Immature natural killer cell (primary cell): ENCODE measurements at regions not wholly inside any gene's neighbourhood (a gene's known extent, or its start where the extent isn't known, plus 50 kb on each side); places are given as distances from the start of the nearest gene placed in this dataset.

ENCODE experiments used
- DNase-seq, 3 donors: peaks; one replicate each; pipeline ENCODE4 v3.0.0; 2022; ENCODE audit warnings: mixed read lengths in 1 of 3
- H3K27ac Mint-ChIP-seq, 6 donors: one replicate each; pipeline ENCODE4 v1.8.0; 2020; ENCODE audit warnings: mixed read lengths in 6 of 6, mild to moderate bottlenecking in 5 of 6, inconsistent platforms in 4 of 6, moderate library complexity in 3 of 6
- H3K27me3 Mint-ChIP-seq, 3 donors: one replicate each; pipeline ENCODE4 v1.8.0; 2020 to 2021; ENCODE audit warnings: low read depth in 3 of 3, mild to moderate bottlenecking in 3 of 3, mixed read lengths in 3 of 3, moderate library complexity in 3 of 3, inconsistent platforms in 1 of 3
- H3K36me3 Mint-ChIP-seq, 3 donors: one replicate each; pipeline ENCODE4 v1.8.0; 2020; ENCODE audit warnings: mixed read lengths in 3 of 3, inconsistent platforms in 2 of 3, mild to moderate bottlenecking in 2 of 3
- H3K4me1 Mint-ChIP-seq, 2 donors: one replicate each; pipeline ENCODE4 v1.8.0; 2020; ENCODE audit warnings: inconsistent platforms in 2 of 2, mild to moderate bottlenecking in 2 of 2, mixed read lengths in 2 of 2, moderate library complexity in 1 of 2
- H3K4me3 Mint-ChIP-seq, 5 donors: one replicate each; pipeline ENCODE4 v1.8.0; 2020; ENCODE audit warnings: mild to moderate bottlenecking in 5 of 5, mixed read lengths in 5 of 5, inconsistent platforms in 3 of 5, moderate library complexity in 3 of 5
- H3K9me3 Mint-ChIP-seq, 6 donors: one replicate each; pipeline ENCODE4 v1.8.0; 2020; ENCODE audit warnings: mild to moderate bottlenecking in 6 of 6, mixed read lengths in 6 of 6, inconsistent platforms in 4 of 6, moderate library complexity in 3 of 6

DNA sequence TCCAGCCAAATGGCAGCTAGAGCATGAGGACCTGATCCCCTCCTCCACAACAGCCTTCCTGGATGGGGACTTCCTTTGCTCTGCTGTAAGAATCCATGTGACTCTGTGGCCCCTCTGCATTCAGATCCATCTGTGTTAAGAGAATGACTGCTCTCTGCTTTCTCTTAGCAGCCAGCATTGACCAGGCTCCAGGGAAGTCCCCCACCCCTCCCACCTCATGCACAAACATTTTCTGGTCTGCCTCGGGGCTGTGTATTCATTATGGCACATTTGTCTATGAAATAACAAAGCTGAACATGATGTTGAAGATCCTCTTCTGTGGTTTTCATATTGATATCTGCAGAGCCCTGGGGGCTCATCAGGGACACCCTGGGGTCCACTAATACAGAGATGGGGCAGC lies 201.7 kb downstream of the NUAK1 start:
- Mint-ChIP-seq H3K27ac (no peak overlapping the region), H3K36me3 (no peaks in the 10 kb centered on the region), H3K4me3 (no peak overlapping the region)

DNA sequence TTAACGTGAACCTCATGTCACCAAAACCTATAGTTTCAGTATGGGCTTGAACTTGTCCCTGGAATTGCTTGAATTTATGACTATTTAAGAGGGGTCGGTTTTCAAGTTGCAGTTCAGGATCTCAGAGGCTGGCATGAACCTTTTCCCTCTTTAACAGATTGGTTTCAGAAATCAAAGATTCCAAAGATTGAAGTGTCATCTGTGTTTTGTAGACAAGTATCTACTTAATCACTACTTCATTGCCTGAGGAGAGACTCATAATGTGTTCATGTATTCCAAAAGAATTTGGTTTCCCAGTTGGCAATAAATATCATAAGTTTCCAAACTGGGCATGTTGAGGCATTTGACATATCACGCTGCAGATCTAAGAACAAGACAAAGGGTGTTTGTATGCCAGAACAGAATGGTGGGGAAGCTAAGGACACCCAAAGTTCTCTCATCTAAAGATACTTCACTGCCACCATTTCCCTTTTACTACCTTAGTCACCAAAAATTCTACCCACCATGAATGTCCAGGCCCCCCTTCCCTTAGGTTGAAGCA lies 199.5 kb downstream of the NUAK1 start:
- Mint-ChIP-seq H3K4me1 (peaks cover 0 to 5% of the 10 kb centered on the region in 2 donors), H3K27me3 (peaks cover 0 to 7% (median 2%) of the 10 kb centered on the region in 3 donors)

More for the DNA sequence above, 201.7 kb downstream of the NUAK1 start:
- Mint-ChIP-seq H3K27me3 (peaks cover 0 to 6% (median 2%) of the 10 kb centered on the region in 3 donors), H3K4me1 (peaks cover 0 to 5% of the 10 kb centered on the region in 2 donors), H3K9me3 (no peaks in the 10 kb centered on the region)
- no peak for DNase-seq

DNA sequence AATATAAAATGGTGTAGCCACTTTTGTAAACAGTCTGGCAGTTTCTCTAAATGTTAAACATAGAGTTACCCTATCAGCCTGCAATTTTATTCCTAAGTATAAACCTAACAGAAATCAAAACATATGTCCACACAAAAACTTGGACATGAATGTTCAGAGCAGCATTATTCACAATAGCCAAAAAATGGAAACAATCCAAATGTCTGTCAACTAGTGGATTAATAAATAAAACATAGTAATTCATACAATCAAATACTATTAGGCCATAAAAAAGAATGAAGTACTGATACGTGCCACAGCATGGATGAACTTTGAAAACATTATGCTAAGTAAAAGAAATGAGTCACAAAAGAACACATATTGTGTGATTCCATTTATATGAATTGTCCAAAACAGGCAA lies 196.5 kb downstream of the NUAK1 start:
- no peak for DNase-seq
- H3K4me1 Mint-ChIP-seq: no peaks in the 10 kb centered on the region
- no peak overlapping the region for H3K4me3 Mint-ChIP-seq
- H3K27ac Mint-ChIP-seq: no peak overlapping the region
- H3K27me3 Mint-ChIP-seq: peaks cover 0 to 11% (median 1%) of the 10 kb centered on the region in 3 donors
- H3K9me3 Mint-ChIP-seq: peaks cover 0 to 5% (median 0%) of the 10 kb centered on the region in 6 donors
- H3K36me3 Mint-ChIP-seq: no peaks in the 10 kb centered on the region

More for the DNA sequence above, 199.5 kb downstream of the NUAK1 start:
- H3K9me3 Mint-ChIP-seq: no peaks in the 10 kb centered on the region
- H3K4me3 Mint-ChIP-seq: no peak overlapping the region
- DNase-seq: no peak
- no peaks in the 10 kb centered on the region for H3K36me3 Mint-ChIP-seq
- H3K27ac Mint-ChIP-seq: no peak overlapping the region

DNA sequence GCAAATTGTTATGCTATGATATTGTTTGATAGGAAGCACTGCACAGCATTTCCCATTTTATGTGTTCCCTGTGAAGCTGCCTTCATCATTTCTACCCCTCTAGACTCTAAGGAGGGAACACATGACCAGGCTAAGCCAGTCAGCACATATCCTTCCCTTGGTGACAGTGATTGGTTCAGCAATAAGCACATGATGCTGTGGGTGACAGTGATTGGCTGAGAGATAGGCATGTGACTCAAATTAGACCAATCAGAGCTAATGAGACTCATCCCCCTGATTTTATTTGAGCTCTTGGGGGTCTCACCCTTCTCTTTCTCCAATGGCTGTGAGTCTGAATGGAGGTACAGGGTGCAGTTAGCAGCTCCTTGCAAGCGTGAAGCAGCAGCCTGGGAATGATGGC lies 195.2 kb downstream of the NUAK1 start:
- H3K27me3 Mint-ChIP-seq: peaks cover 0 to 11% (median 0%) of the 10 kb centered on the region in 3 donors
- H3K27ac Mint-ChIP-seq: no peak overlapping the region
- DNase-seq: no peak
- no peaks in the 10 kb centered on the region for H3K4me1 Mint-ChIP-seq
- H3K9me3 Mint-ChIP-seq: peaks cover 0 to 5% (median 0%) of the 10 kb centered on the region in 6 donors
- H3K36me3 Mint-ChIP-seq: no peaks in the 10 kb centered on the region
- H3K4me3 Mint-ChIP-seq: no peak overlapping the region

DNA sequence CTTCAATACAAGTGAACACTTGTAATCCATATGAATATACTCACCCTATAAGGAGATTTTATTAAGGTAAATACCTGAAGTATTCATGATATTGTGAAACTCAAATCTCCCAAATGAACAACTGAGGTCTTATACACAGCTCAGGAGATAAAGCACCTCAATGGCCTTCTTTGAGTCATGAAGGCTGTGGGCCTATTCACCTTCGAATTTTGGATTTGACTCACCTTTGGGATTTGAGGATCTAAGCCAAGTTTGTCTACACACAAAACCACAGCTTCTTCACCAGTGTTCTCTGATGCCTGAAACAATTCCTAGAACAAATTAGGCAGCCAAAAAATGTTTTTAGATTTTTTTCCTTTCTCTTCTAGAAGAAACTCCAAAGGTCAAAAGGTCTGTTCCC lies 194.1 kb downstream of the NUAK1 start:
- no peak for DNase-seq
- Mint-ChIP-seq H3K9me3 (peaks cover 0 to 5% (median 0%) of the 10 kb centered on the region in 6 donors), H3K36me3 (no peaks in the 10 kb centered on the region), H3K27me3 (peaks cover 0 to 11% (median 0%) of the 10 kb centered on the region in 3 donors), H3K4me3 (no peak overlapping the region), H3K4me1 (no peaks in the 10 kb centered on the region), H3K27ac (no peak overlapping the region)

DNA sequence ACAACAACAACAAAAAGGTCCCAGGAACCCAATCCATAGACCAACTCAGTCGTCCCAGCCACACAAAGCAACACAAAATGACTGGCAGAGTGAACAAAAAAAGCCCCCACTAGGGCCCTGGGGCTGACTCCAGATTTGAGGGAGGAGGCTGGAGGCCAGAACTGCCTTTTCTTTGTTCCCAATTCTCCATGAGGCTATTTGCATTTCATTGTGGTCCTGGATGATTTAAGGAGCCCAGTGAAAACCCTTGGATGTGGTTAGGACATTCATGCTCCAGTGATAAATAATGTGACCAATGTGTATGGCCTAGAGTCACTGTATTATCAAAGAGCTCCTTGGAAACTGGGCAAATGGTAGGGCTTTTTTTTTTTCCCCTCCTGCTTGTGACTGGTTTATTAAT lies 192.9 kb downstream of the NUAK1 start:
- H3K4me1 Mint-ChIP-seq: no peaks in the 10 kb centered on the region
- peaks cover 0 to 5% (median 0%) of the 10 kb centered on the region in 6 donors for H3K9me3 Mint-ChIP-seq
- no peaks in the 10 kb centered on the region for H3K36me3 Mint-ChIP-seq
- peaks cover 0 to 7% (median 0%) of the 10 kb centered on the region in 3 donors for H3K27me3 Mint-ChIP-seq
- no peak for DNase-seq
- H3K4me3 Mint-ChIP-seq: no peak overlapping the region
- no peak overlapping the region for H3K27ac Mint-ChIP-seq

DNA sequence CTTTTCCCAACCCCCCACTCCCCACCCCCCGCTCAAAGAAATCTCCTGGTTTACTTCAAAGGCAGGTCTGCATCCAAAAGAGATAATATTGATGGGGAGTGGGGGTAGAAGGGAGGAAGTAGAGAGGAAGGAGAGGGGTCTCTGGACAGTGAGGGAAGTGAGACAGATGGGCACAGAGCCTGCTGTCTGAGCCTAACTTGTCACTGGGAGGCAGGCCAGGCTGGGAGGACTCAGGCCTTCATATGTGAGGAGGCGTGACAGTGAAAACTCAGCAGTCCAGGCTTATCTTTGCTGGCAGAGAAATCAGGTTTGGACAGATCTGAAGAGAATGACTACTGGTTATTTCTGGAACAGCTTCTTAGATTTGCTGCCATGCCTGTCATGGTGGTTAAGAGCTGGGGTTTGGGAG lies 192.3 kb downstream of the NUAK1 start:
- peaks cover 0 to 5% (median 0%) of the 10 kb centered on the region in 6 donors for H3K9me3 Mint-ChIP-seq
- H3K27ac Mint-ChIP-seq: no peak overlapping the region
- H3K4me3 Mint-ChIP-seq: no peak overlapping the region
- no peaks in the 10 kb centered on the region for H3K36me3 Mint-ChIP-seq
- no peak for DNase-seq
- peaks cover 0 to 7% (median 0%) of the 10 kb centered on the region in 3 donors for H3K27me3 Mint-ChIP-seq
- no peaks in the 10 kb centered on the region for H3K4me1 Mint-ChIP-seq

DNA sequence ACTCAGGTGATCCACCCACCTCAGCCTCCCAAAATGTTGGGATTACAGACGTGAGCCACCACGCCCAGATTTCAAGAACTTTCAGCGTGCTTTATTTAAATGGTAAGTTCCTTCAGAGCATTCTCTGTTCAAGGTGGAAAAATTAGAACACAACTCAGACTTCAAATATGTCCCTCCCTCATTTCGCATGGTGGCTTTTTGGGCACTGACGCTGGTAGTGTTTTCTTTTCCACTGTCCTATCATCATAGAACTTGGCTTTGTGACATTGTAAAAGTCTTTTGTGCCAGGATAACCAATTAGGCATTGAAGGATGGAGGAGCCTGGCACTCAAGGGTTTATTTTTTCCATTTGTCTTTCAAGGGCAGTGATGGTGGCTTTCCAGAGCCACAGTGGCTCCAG lies 190.8 kb downstream of the NUAK1 start:
- H3K4me1 Mint-ChIP-seq: no peaks in the 10 kb centered on the region

DNA sequence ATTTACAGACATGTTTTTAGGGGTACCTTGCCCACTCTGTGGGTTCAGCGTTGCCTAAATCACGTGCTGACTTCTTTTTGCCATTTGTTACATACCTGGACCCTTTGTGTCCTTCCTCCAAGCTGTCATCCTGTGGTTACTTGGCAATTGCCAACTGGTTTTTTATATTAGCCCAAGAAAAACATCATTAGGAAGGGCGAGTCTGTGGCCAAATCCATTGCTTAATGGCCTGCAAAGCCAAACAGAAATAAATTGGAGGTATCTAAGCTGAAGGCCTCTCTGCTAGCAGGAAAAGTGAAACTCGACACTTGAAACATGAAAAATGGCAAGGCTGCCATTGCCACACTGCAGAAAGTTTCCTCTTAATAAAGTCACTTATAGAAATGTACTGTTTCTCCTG lies 190.4 kb downstream of the NUAK1 start:
- Mint-ChIP-seq H3K9me3 (peaks cover 0 to 5% (median 0%) of the 10 kb centered on the region in 6 donors), H3K4me3 (no peak overlapping the region)

More for the DNA sequence above, 190.8 kb downstream of the NUAK1 start:
- no peaks in the 10 kb centered on the region for H3K36me3 Mint-ChIP-seq
- H3K9me3 Mint-ChIP-seq: peaks cover 0 to 5% (median 0%) of the 10 kb centered on the region in 6 donors
- no peak overlapping the region for H3K4me3 Mint-ChIP-seq
- DNase-seq: no peak
- H3K27ac Mint-ChIP-seq: no peak overlapping the region
- peaks cover 0 to 4% (median 0%) of the 10 kb centered on the region in 3 donors for H3K27me3 Mint-ChIP-seq

DNA sequence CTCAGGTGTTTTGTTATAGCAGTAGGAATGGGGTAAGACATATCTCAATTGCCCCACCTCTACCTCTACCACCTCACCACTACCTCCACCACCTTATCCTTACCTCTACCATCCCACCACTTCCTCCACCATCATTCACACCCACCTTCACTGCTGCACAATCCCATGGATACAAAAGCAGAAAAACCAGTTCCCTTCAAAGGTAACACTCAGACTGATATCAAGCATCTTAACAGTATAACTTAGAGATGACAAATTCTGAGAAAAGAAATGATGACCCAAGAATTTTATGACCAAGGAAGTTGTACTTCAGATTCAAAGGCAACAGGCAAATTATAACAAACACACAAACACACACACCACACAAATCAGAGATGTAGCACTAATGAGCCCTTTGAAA lies 189.4 kb downstream of the NUAK1 start:
- Mint-ChIP-seq H3K27ac (no peak overlapping the region), H3K4me1 (peaks cover 0 to 3% of the 10 kb centered on the region in 2 donors), H3K36me3 (no peaks in the 10 kb centered on the region), H3K9me3 (peaks cover 0 to 5% (median 0%) of the 10 kb centered on the region in 6 donors), H3K27me3 (peaks cover 0 to 4% (median 0%) of the 10 kb centered on the region in 3 donors), H3K4me3 (no peak overlapping the region)
- DNase-seq: no peak

More for the DNA sequence above, 190.4 kb downstream of the NUAK1 start:
- Mint-ChIP-seq H3K4me1 (no peaks in the 10 kb centered on the region), H3K27ac (no peak overlapping the region), H3K27me3 (peaks cover 0 to 4% (median 0%) of the 10 kb centered on the region in 3 donors), H3K36me3 (no peaks in the 10 kb centered on the region)
- DNase-seq: no peak

DNA sequence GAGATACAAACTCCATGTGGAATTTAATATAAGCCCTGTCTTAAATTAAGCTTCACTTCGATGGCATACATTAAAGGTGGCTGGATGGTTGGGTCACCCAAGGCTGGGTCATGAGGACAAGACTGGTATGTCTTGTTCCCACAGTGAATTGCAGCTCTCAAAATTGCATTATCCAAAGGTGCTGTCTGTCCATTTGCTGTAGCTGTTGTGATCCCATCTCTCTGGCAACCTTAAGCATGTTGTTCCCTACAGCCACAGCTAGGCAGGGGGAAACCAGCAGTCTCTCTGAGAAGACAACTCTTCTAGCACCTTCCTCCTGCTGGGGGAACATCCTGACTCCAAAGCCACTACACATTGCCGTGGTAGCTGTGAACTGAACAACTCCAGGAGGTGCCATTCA lies 187.0 kb downstream of the NUAK1 start:
- Mint-ChIP-seq H3K9me3 (no peaks in the 10 kb centered on the region), H3K4me1 (peaks cover 0 to 11% of the 10 kb centered on the region in 2 donors), H3K4me3 (no peak overlapping the region), H3K27me3 (no peaks in the 10 kb centered on the region), H3K27ac (no peak overlapping the region), H3K36me3 (no peaks in the 10 kb centered on the region)
- DNase-seq: no peak

DNA sequence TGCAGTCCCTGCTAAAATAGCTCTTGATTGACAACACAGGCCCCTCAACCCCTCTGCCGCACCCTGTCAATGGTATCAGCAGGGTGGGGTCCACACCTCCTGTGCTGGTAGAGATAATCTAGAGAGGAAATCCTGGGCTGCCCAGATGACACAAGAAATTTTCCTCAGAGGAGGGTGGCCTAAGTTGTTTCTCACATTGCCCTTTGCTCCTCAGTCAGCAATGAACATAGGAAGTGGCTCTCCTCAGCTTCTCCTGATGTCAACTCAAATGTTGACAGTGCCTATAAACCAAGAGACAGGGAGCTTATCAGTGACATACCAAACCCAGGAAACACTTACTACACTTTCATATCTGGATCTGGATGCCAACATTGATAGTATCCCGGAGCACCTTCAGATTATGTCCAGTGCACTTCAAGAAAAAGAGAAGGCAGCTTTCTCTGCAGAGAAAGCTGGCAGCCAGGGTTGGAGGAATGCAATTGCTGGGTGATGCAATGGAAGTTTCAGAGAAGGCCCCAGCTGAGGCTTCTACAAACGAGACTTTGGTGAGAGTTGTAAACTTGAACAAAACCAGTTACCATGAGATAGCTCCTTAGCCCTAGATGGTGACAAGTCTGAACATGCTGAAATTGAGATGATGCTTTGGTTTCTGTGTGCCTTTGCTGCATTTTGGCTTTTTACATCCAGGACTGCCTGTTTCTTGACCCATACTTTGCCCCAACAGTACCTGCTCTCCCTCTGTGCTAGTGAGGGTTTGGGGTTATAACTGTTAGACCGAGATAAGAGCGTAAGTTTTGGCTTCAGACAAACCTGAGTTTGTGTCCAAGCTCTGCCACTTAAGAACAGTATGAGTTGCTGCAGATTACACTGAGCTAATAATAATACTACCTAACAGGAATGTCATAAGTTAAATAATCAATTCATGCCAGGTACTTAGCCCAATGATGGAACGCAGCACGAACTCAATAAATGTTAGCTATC lies 183.5 kb downstream of the NUAK1 start:
- peak overlapping the region; percentile 16 to 55 (median 39) for H3K27ac Mint-ChIP-seq
- no peak overlapping the region for H3K4me3 Mint-ChIP-seq
- DNase-seq: no peak
- H3K4me1 Mint-ChIP-seq: peaks cover 0 to 21% of the 10 kb centered on the region in 2 donors
- H3K36me3 Mint-ChIP-seq: no peaks in the 10 kb centered on the region
- peaks cover 0 to 5% (median 0%) of the 10 kb centered on the region in 6 donors for H3K9me3 Mint-ChIP-seq
- no peaks in the 10 kb centered on the region for H3K27me3 Mint-ChIP-seq

DNA sequence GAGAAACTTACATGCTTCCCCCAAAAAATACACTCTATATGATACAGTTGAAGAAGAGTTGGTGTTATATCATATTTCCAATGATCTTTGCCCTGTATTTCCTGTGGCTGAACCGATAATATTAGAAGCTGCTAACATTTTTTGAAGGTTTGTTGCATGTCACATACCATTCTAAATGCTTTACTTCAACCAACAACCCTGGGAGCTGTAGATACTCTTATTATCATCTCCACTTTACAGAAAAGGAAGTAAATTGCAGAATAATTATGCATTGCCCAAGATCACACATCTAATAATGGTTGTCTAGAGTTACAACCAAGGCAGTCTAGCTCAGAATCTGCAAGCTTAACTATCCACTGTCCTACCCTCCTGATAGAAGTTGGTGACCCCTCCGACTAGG lies 182.8 kb downstream of the NUAK1 start:
- H3K4me1 Mint-ChIP-seq: peaks cover 0 to 22% of the 10 kb centered on the region in 2 donors
- H3K4me3 Mint-ChIP-seq: no peak overlapping the region
- no peaks in the 10 kb centered on the region for H3K27me3 Mint-ChIP-seq
- H3K36me3 Mint-ChIP-seq: no peaks in the 10 kb centered on the region
- no peak for DNase-seq
- H3K9me3 Mint-ChIP-seq: peaks cover 0 to 5% (median 0%) of the 10 kb centered on the region in 6 donors
- H3K27ac Mint-ChIP-seq: peak overlapping the region in 1 of 6 donors; percentile 24
